ENCODE measurements at regions not wholly inside any gene's neighbourhood (a gene's known extent, or its start where the extent isn't known, plus 50 kb on each side); places are given as distances from the start of the nearest gene placed in this dataset.

DNA sequence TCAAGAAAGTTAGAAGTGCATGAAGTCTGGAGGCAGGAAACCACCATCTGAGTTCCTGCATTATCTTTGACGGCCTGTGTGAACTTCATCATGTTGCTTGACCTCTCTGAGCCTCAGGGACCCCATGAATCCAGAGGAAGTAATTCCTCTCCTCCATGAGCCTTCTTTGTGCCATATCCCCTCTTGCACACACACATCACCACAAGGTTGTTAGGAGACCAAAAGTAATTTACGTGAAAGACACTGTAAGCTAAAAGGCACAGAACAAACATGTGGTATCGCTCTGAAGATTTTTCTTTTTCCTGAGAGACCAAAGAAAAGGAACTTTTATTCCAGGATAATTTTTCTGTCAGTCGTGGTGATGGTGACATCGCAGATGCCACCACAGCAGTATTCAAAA, 55.9 kb upstream of the BCL6 start:
- DNase-seq (ENCODE audit: low spot score), result no peak
- H3K27me3 ChIP-seq (replicated peaks; ENCODE audit: insufficient read depth), result no peaks in the 10 kb centered on the region
- no peaks in the 10 kb centered on the region for H3K36me3 ChIP-seq
- no peak overlapping the region for H3K4me3 ChIP-seq
- H3K4me1 ChIP-seq (ENCODE audit: control insufficient read depth in 1 of 2, low read depth in 2 of 2), result peaks cover 0 to 6% of the 10 kb centered on the region in 2 donors
- no peaks in the 10 kb centered on the region for H3K9me3 ChIP-seq
- no peak for ATAC-seq (ENCODE audit: insufficient number of reproducible peaks, low FRiP score, low read depth)
- TF ChIP-seq, protein P1, sequence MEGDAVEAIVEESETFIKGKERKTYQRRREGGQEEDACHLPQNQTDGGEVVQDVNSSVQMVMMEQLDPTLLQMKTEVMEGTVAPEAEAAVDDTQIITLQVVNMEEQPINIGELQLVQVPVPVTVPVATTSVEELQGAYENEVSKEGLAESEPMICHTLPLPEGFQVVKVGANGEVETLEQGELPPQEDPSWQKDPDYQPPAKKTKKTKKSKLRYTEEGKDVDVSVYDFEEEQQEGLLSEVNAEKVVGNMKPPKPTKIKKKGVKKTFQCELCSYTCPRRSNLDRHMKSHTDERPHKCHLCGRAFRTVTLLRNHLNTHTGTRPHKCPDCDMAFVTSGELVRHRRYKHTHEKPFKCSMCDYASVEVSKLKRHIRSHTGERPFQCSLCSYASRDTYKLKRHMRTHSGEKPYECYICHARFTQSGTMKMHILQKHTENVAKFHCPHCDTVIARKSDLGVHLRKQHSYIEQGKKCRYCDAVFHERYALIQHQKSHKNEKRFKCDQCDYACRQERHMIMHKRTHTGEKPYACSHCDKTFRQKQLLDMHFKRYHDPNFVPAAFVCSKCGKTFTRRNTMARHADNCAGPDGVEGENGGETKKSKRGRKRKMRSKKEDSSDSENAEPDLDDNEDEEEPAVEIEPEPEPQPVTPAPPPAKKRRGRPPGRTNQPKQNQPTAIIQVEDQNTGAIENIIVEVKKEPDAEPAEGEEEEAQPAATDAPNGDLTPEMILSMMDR (IDR thresholded peaks at IDR 0.05), result no peak
- no peak overlapping the region for H3K27ac ChIP-seq

DNA sequence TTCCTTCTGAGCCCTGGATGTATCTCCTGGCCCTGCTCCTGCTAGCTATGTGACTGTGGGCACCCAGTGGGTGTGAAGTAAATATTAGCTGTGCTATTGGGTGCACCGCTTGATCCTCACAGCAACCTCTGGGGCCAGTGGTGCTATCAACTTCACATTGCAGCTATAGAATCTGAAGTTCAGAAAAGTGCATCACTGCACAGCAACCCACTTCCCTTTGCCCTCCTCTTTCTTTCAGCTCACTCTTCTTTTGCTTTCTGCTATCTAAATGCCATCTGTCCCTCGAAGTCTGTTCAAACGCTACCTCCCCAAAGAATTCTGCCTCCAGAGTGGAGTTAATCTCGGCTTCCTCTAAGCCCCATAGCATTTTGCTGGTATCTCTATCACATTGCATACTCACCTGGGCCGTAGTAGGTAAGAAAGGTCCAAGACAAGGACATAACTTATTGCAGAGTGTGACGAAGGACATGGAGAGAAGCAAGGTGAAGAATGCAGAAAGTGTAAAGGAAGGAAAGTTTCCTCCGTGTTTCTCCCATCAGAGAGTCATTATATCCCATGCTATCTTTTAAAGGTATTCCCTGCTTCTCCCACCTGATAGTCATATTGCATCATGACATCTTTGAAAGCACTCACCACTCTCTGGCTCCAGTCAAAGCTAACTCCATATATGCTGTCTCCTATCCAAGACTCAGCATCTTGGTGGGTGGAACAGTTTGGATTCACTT, 57.1 kb upstream of the BCL6 start:
- H3K4me1 ChIP-seq (ENCODE audit: control insufficient read depth in 1 of 2, low read depth in 2 of 2), result peaks cover 0 to 6% of the 10 kb centered on the region in 2 donors
- H3K27ac ChIP-seq, result no peak overlapping the region
- TF ChIP-seq, protein P1 (IDR thresholded peaks at IDR 0.05), result no peak
- no peak for ATAC-seq (ENCODE audit: insufficient number of reproducible peaks, low FRiP score, low read depth)
- DNase-seq (ENCODE audit: low spot score), result no peak
- H3K36me3 ChIP-seq, result no peaks in the 10 kb centered on the region
- H3K4me3 ChIP-seq, result no peak overlapping the region
- H3K9me3 ChIP-seq, result no peaks in the 10 kb centered on the region
- no peaks in the 10 kb centered on the region for H3K27me3 ChIP-seq (replicated peaks; ENCODE audit: insufficient read depth)

- ATAC-seq (ENCODE audit: insufficient number of reproducible peaks, low FRiP score, low read depth) (no peak), DNase-seq (ENCODE audit: low spot score) (no peak)
- Histone ChIP-seq H3K27ac (no peak overlapping the region), H3K4me3 (no peak overlapping the region), H3K9me3 (no peaks in the 10 kb centered on the region), H3K27me3 (replicated peaks; ENCODE audit: insufficient read depth) (no peaks in the 10 kb centered on the region), H3K36me3 (no peaks in the 10 kb centered on the region), H3K4me1 (ENCODE audit: control insufficient read depth in 1 of 2, low read depth in 2 of 2) (peaks cover 0 to 6% of the 10 kb centered on the region in 2 donors)
- TF ChIP-seq, protein P1 (IDR thresholded peaks at IDR 0.05), result no peak
Measured at GRCh38 chr3:187802928-187803259, 57.6 kb upstream of the BCL6 start.

- no peak overlapping the region for H3K27ac ChIP-seq
- no peaks in the 10 kb centered on the region for H3K9me3 ChIP-seq
- H3K4me1 ChIP-seq (ENCODE audit: control insufficient read depth in 1 of 2, low read depth in 2 of 2), result peaks cover 3 to 18% of the 10 kb centered on the region in 2 donors
- TF ChIP-seq, protein P1 (IDR thresholded peaks at IDR 0.05), result no peak
- no peak overlapping the region for H3K4me3 ChIP-seq
- H3K36me3 ChIP-seq, result no peaks in the 10 kb centered on the region
- H3K27me3 ChIP-seq (replicated peaks; ENCODE audit: insufficient read depth), result no peaks in the 10 kb centered on the region
- DNase-seq (ENCODE audit: low spot score), result no peak
- ATAC-seq (ENCODE audit: insufficient number of reproducible peaks, low FRiP score, low read depth), result no peak
Measured at GRCh38 chr3:187804120-187804744, 59.0 kb upstream of the BCL6 start.

DNA sequence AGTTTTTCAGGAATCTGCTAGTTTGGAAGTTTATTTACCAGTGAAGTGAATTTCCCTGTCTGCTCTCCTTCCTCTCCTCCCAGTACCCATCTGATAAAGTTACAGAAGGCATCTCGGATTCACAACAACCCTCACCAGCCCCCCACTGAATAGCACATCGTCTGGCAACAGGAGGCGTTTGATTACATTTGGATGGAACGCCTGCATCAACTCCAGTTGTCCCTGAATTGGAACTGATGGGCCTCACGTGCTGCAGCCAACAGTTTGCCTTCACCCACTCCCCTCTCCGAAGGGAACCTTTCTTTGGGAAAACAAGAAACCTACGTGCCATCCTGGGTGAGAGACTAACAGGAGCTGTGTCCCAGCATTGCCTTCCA, 59.5 kb upstream of the BCL6 start:
- DNase-seq (ENCODE audit: low spot score) (no peak), ATAC-seq (ENCODE audit: insufficient number of reproducible peaks, low FRiP score, low read depth) (no peak)
- Histone ChIP-seq H3K4me3 (no peak overlapping the region), H3K27ac (no peak overlapping the region), H3K9me3 (no peaks in the 10 kb centered on the region), H3K27me3 (replicated peaks; ENCODE audit: insufficient read depth) (no peaks in the 10 kb centered on the region), H3K4me1 (ENCODE audit: control insufficient read depth in 1 of 2, low read depth in 2 of 2) (peaks cover 5 to 22% of the 10 kb centered on the region in 2 donors), H3K36me3 (no peaks in the 10 kb centered on the region)
- TF ChIP-seq, protein P1 (IDR thresholded peaks at IDR 0.05), result no peak
